ENCODE measurements at regions not wholly inside any gene's neighbourhood (a gene's known extent, or its start where the extent isn't known, plus 50 kb on each side); places are given as distances from the start of the nearest gene placed in this dataset.
"Not testable (repeated sequence)": the region's sequence is repeated elsewhere in the genome, so short reads cannot be mapped to it uniquely, and the experiment has no call there.

- H3K4me3 ChIP-seq (ENCODE audit: low read depth, low read length) = no peak overlapping the region
- no peak for TF ChIP-seq CTCF (IDR thresholded peaks at IDR 0.05; ENCODE audit: control insufficient read depth, extremely low read depth, insufficient read depth)
- DNase-seq (ENCODE audit: low read depth) = no peak
Measured at GRCh38 chr17:30696234-30696633, 128.3 kb downstream of the CRLF3 start.

GRCh38 chr17:30695265-30695811 is 129.2 kb downstream of the CRLF3 start:
- not testable (repeated sequence) for DNase-seq (ENCODE audit: low read depth); H3K4me3 ChIP-seq (ENCODE audit: low read depth, low read length)

- not testable (repeated sequence) for DNase-seq (ENCODE audit: low read depth); H3K4me3 ChIP-seq (ENCODE audit: low read depth, low read length)
Measured at GRCh38 chr17:30693772-30694171, 130.7 kb downstream of the CRLF3 start.

- H3K4me3 ChIP-seq (ENCODE audit: low read depth, low read length); DNase-seq (ENCODE audit: low read depth): not testable (repeated sequence)
Measured at GRCh38 chr17:30689266-30690000, 135.1 kb downstream of the CRLF3 start.

GRCh38 chr17:30686538-30687479 is 137.7 kb downstream of the CRLF3 start:
- not testable (repeated sequence) for DNase-seq (ENCODE audit: low read depth); H3K4me3 ChIP-seq (ENCODE audit: low read depth, low read length)

- DNase-seq (ENCODE audit: low read depth); H3K4me3 ChIP-seq (ENCODE audit: low read depth, low read length): not testable (repeated sequence)
Measured at GRCh38 chr17:30682280-30682679, 142.2 kb downstream of the CRLF3 start.

GRCh38 chr17:30680681-30681080 is 143.8 kb downstream of the CRLF3 start:
- DNase-seq (ENCODE audit: low read depth); H3K4me3 ChIP-seq (ENCODE audit: low read depth, low read length): not testable (repeated sequence)

- TF ChIP-seq CTCF (IDR thresholded peaks at IDR 0.05; ENCODE audit: control insufficient read depth, extremely low read depth, insufficient read depth) = no peak
- no peak overlapping the region for H3K4me3 ChIP-seq (ENCODE audit: low read depth, low read length)
- no peak for DNase-seq (ENCODE audit: low read depth)
Measured at GRCh38 chr17:30677550-30678249, 146.8 kb downstream of the CRLF3 start.

- not testable (repeated sequence) for H3K4me3 ChIP-seq (ENCODE audit: low read depth, low read length); DNase-seq (ENCODE audit: low read depth)
Measured at GRCh38 chr17:30675777-30676492, 148.6 kb downstream of the CRLF3 start.

- not testable (repeated sequence) for DNase-seq (ENCODE audit: low read depth); H3K4me3 ChIP-seq (ENCODE audit: low read depth, low read length)
Measured at GRCh38 chr17:30669217-30669649, 155.3 kb downstream of the CRLF3 start.

GRCh38 chr17:30668360-30669181 is 155.9 kb downstream of the CRLF3 start:
- H3K4me3 ChIP-seq (ENCODE audit: low read depth, low read length); DNase-seq (ENCODE audit: low read depth): not testable (repeated sequence)

GRCh38 chr17:30667657-30668359 is 156.7 kb downstream of the CRLF3 start:
- not testable (repeated sequence) for H3K4me3 ChIP-seq (ENCODE audit: low read depth, low read length); DNase-seq (ENCODE audit: low read depth)

GRCh38 chr17:30666838-30667656 is 157.4 kb downstream of the CRLF3 start:
- not testable (repeated sequence) for H3K4me3 ChIP-seq (ENCODE audit: low read depth, low read length); DNase-seq (ENCODE audit: low read depth)

All from LNCaP clone FGC (cell line).